B cell (primary cell): ENCODE measurements at regions not wholly inside any gene's neighbourhood (a gene's known extent, or its start where the extent isn't known, plus 50 kb on each side); places are given as distances from the start of the nearest gene placed in this dataset.
"Not testable (repeated sequence)": the region's sequence is repeated elsewhere in the genome, so short reads cannot be mapped to it uniquely, and the experiment has no call there.

Source experiments
- ATAC-seq: fragments of 200-7000 bp; cut with Tn5 transposase; one replicate; pipeline ENCODE4 v1.10.0; 2021; ENCODE audit warnings: low read depth, mild to moderate bottlenecking, moderate number of reproducible peaks, moderate library complexity
- CTCF ChIA-PET: fragments of 350-600 bp; sonication (Branson Sonifier 250); formaldehyde crosslinking; loops from one replicate; lab custom pipeline; 2021; ENCODE audit warnings: antibody characterized with exemption, inconsistent platforms; lab: Charles Lee
- POLR2A ChIA-PET: fragments of 350-600 bp; sonication (Branson Sonifier 250); formaldehyde crosslinking; loops from one replicate; lab custom pipeline; 2021; ENCODE audit warnings: antibody characterized with exemption; lab: Charles Lee
- DNase-seq: peaks from one replicate; pipeline ENCODE4 v3.0.0; 2013
- H2AFZ ChIP-seq: 2 replicates; pipeline ENCODE4 v1.6.1; 2012; ENCODE audit warnings: mild to moderate bottlenecking, low read depth, low read length; ENCODE audit not compliant: insufficient read depth, poor library complexity, severe bottlenecking
- H3K27ac ChIP-seq, 2 donors: 1 replicate in 1 of 2; 2 replicates in 1 of 2; pipeline ENCODE4 v1.5.1; 2012 to 2013; ENCODE audit warnings: low read length in 2 of 2, mild to moderate bottlenecking in 2 of 2, moderate library complexity in 1 of 2
- H3K27me3 ChIP-seq, 4 experiments: fragments of 200-600 bp in 1 of 4; sonication (generic) in 1 of 4; replicated peaks in 1 of 4; 1 replicate in 2 of 4; 2 replicates in 2 of 4; pipeline versions ENCODE4 v1.6.1 to v1.7.0; 2013 to 2016; ENCODE audit warnings: low read length in 3 of 4, mild to moderate bottlenecking in 2 of 4, mixed read lengths in 1 of 4, moderate library complexity in 1 of 4; ENCODE audit not compliant: insufficient read depth in 4 of 4, control insufficient read depth in 3 of 4; ENCODE audit errors: control extremely low read depth in 1 of 4
- H3K36me3 ChIP-seq, 2 experiments: replicated peaks in 1 of 2; 1 replicate in 1 of 2; 2 replicates in 1 of 2; pipeline versions ENCODE4 v1.6.1 to v1.7.1; 2013; ENCODE audit warnings: low read length in 1 of 2; ENCODE audit not compliant: insufficient read depth in 2 of 2, control insufficient read depth in 1 of 2; ENCODE audit errors: control extremely low read depth in 1 of 2, extremely low read depth in 1 of 2
- H3K4me1 ChIP-seq, 2 donors: fragments of 200-600 bp in 1 of 2; sonication (generic) in 1 of 2; 1 replicate in 1 of 2; 2 replicates in 1 of 2; pipeline versions ENCODE4 v1.5.1 to v1.6.1; 2013 to 2017; ENCODE audit warnings: low read length in 2 of 2; ENCODE audit not compliant: control insufficient read depth in 2 of 2, insufficient read depth in 2 of 2
- H3K4me2 ChIP-seq: replicated peaks from 2 replicates; pipeline ENCODE3; 2012; ENCODE audit warnings: mild to moderate bottlenecking, low read depth, low read length; ENCODE audit not compliant: poor library complexity, severe bottlenecking
- H3K4me3 ChIP-seq, 5 experiments: fragments of 200-600 bp in 1 of 5; sonication (generic) in 1 of 5; 1 replicate in 3 of 5; 2 replicates in 2 of 5; pipeline versions ENCODE4 v1.5.1 to v1.7.0; 2011 to 2016; ENCODE audit warnings: low read length in 4 of 5, mild to moderate bottlenecking in 4 of 5, low read depth in 2 of 5, control low read depth in 1 of 5, moderate library complexity in 1 of 5; ENCODE audit not compliant: insufficient read depth in 1 of 5; ENCODE audit errors: control extremely low read depth in 1 of 5, extremely low read depth in 1 of 5
- H3K79me2 ChIP-seq: fragments of 200-600 bp; sonication (generic); one replicate; pipeline ENCODE4 v1.6.0; 2016; ENCODE audit warnings: low read length; ENCODE audit not compliant: control insufficient read depth, insufficient read depth
- H3K9ac ChIP-seq: fragments of 200-600 bp; sonication (generic); 2 replicates; pipeline ENCODE4 v1.6.1; 2017; ENCODE audit warnings: mild to moderate bottlenecking, low read length, moderate library complexity
- H3K9me3 ChIP-seq, 3 donors: one replicate each; pipeline versions ENCODE4 v1.6.1 to v1.7.1; 2013; ENCODE audit warnings: low read length in 2 of 3; ENCODE audit not compliant: control insufficient read depth in 2 of 3, insufficient read depth in 1 of 3; ENCODE audit errors: control extremely low read depth in 1 of 3
- H4K20me1 ChIP-seq: 2 replicates; pipeline ENCODE4 v1.6.0; 2012; ENCODE audit warnings: mild to moderate bottlenecking, low read length; ENCODE audit not compliant: insufficient read depth, control insufficient read depth, poor library complexity, severe bottlenecking
- H3K27ac Mint-ChIP-seq: one replicate; pipeline ENCODE4 v1.8.0; 2021; ENCODE audit warnings: mixed read lengths
- H3K27me3 Mint-ChIP-seq: one replicate; pipeline ENCODE4 v1.8.0; 2021; ENCODE audit warnings: mixed read lengths
- H3K4me1 Mint-ChIP-seq: one replicate; pipeline ENCODE4 v1.8.0; 2021; ENCODE audit warnings: mixed read lengths
- H3K4me3 Mint-ChIP-seq: one replicate; pipeline ENCODE4 v1.8.0; 2021; ENCODE audit warnings: mixed read lengths
- H3K9me3 Mint-ChIP-seq: one replicate; pipeline ENCODE4 v1.8.0; 2022; ENCODE audit warnings: mixed read lengths; ENCODE audit not compliant: insufficient read depth
- WGBS: methylation state at CpG from one replicate; pipeline ENCODE4 v1.1.5; 2013; ENCODE audit warnings: missing lambda C conversion rate; ENCODE audit not compliant: insufficient coverage; 5-methylcytosine and 5-hydroxymethylcytosine counted together
- intact Hi-C: fragments of 100-400 bp; cut with micrococcal nuclease; formaldehyde crosslinking; loops from one replicate; pipeline ENCODE4 v1.10.0; 2022

GRCh38 chr1:761791-762190 lies 75.3 kb upstream of the OR4F16 start:
- H3K4me3 Mint-ChIP-seq, H3K9me3 Mint-ChIP-seq, H3K27ac ChIP-seq, H3K4me1 ChIP-seq, H3K36me3 ChIP-seq, H3K27me3 Mint-ChIP-seq, DNase-seq, ATAC-seq, H3K4me2 ChIP-seq, POLR2A ChIA-PET, H3K27me3 ChIP-seq, intact Hi-C loops, CTCF ChIA-PET, H4K20me1 ChIP-seq, H2AFZ ChIP-seq, H3K9ac ChIP-seq, H3K4me3 ChIP-seq, H3K27ac Mint-ChIP-seq, H3K9me3 ChIP-seq, H3K4me1 Mint-ChIP-seq, H3K79me2 ChIP-seq: not testable (repeated sequence)
- no CpG with 5 or more reads among the region's 2 CpGs for WGBS

- H3K27me3 Mint-ChIP-seq, CTCF ChIA-PET, H3K4me3 ChIP-seq, H3K4me1 Mint-ChIP-seq, H3K27me3 ChIP-seq, POLR2A ChIA-PET, DNase-seq, H3K4me2 ChIP-seq, H3K36me3 ChIP-seq, H3K9me3 ChIP-seq, H3K9me3 Mint-ChIP-seq, H4K20me1 ChIP-seq, ATAC-seq, H3K79me2 ChIP-seq, H3K9ac ChIP-seq, H3K4me1 ChIP-seq, H2AFZ ChIP-seq, H3K4me3 Mint-ChIP-seq, intact Hi-C loops, H3K27ac ChIP-seq, H3K27ac Mint-ChIP-seq: not testable (repeated sequence)
- WGBS: no CpG with 5 or more reads among the region's 8 CpGs
These were observed 85.0 kb upstream of the OR4F16 start for GRCh38 chr1:771449-771848.

DNA sequence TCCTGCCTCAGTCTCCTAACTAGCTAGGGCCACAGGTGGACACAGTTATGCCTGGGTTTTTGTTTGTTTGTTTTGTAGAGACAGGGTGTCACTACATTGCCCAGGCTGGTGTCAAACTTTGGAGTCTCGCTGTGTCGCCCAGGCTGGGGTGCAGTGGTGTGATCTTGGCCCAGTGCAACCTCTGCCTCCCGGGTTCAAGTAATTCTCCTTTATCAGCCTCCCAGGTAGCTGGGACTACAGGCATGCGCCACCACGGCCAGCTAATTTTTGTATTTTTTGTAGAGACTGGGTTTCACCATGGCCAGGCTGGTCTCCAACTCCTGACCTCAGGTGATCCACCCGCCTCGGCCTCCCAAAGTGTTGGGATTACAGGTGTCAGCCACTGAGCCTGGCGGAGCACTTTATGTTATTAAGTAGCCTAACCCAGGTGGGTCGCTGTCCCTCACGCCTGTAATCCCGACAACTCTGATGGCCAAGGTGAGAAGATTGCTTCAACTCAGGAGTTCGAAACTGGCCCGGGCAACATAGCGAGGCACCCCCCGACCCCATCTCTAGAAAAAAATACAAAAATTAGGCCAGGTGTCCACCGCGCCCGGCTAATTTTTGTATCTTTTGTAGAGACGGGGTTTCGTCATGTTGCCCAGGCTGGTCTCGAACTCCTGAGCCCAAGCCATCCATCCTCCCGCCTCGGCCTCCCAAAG lies 91.2 kb upstream of the OR4F16 start:
- H3K9me3 ChIP-seq, H2AFZ ChIP-seq, H3K4me2 ChIP-seq, H3K36me3 ChIP-seq, POLR2A ChIA-PET, intact Hi-C loops, H3K27me3 Mint-ChIP-seq, H3K9me3 Mint-ChIP-seq, H3K79me2 ChIP-seq, ATAC-seq, H3K27me3 ChIP-seq, H3K27ac Mint-ChIP-seq, H4K20me1 ChIP-seq: not testable (repeated sequence)
- Mint-ChIP-seq H3K4me1 (peaks cover 10% of the 10 kb centered on the region), H3K4me3 (peak overlapping the region; percentile 16)
- WGBS: 95% methylated on average over 8 of the region's 23 CpGs
- Histone ChIP-seq H3K4me1 (peaks cover 0 to 11% of the 10 kb centered on the region in 2 donors), H3K9ac (peak overlapping the region; percentile 74), H3K4me3 (peak overlapping the region in 3 of 5 experiments; percentile 60 to 71 (median 67)), H3K27ac (peak overlapping the region in 1 of 2 donors; percentile 90)
- CTCF ChIA-PET: interaction anchor here (1.4 kb wide), 1 partner anchor 82 kb away, joined by 3 read pairs; no protein-coding TSS in a partner anchor
- DNase-seq: peak; percentile 18
